HG02973 (cell line): ENCODE measurements at regions not wholly inside any gene's neighbourhood (a gene's known extent, or its start where the extent isn't known, plus 50 kb on each side); places are given as distances from the start of the nearest gene placed in this dataset.
"Not testable (repeated sequence)": the region's sequence is repeated elsewhere in the genome, so short reads cannot be mapped to it uniquely, and the experiment has no call there.

Source experiments
- ATAC-seq: cut with Tn5 transposase; IDR thresholded peaks from one replicate; pipeline ENCODE4 v1.9.1; 2021; ENCODE audit warnings: moderate library complexity; ENCODE audit not compliant: unreplicated experiment

- ATAC-seq: no peak
These were observed 593.2 kb upstream of the CLINT1 start for GRCh38 chr5:158451993-158452672.

GRCh38 chr5:158451203-158451992 is 592.5 kb upstream of the CLINT1 start:
- ATAC-seq: no peak

GRCh38 chr5:158450751-158451171 is 591.8 kb upstream of the CLINT1 start:
- ATAC-seq: no peak

GRCh38 chr5:158446761-158447160 is 587.8 kb upstream of the CLINT1 start:
- not testable (repeated sequence) for ATAC-seq

- not testable (repeated sequence) for ATAC-seq
These were observed 580.3 kb upstream of the CLINT1 start for GRCh38 chr5:158439204-158439603.

GRCh38 chr5:158436271-158437065 is 577.5 kb upstream of the CLINT1 start:
- ATAC-seq: no peak

GRCh38 chr5:158435161-158435616 is 576.2 kb upstream of the CLINT1 start:
- ATAC-seq: peak; percentile 65

- no peak for ATAC-seq
These were observed 575.8 kb upstream of the CLINT1 start for GRCh38 chr5:158434749-158435148.

- ATAC-seq: no peak
These were observed 574.7 kb upstream of the CLINT1 start for GRCh38 chr5:158433634-158434033.

- peak; percentile 38 for ATAC-seq
These were observed 572.6 kb upstream of the CLINT1 start for GRCh38 chr5:158431369-158432029.

- ATAC-seq: no peak
These were observed 571.8 kb upstream of the CLINT1 start for GRCh38 chr5:158430798-158431167.

GRCh38 chr5:158430166-158430797 is 571.3 kb upstream of the CLINT1 start:
- no peak for ATAC-seq

- no peak for ATAC-seq
These were observed 570.6 kb upstream of the CLINT1 start for GRCh38 chr5:158429564-158429963.

- no peak for ATAC-seq
These were observed 564.8 kb upstream of the CLINT1 start for GRCh38 chr5:158423623-158424200.

- no peak for ATAC-seq
These were observed 563.9 kb upstream of the CLINT1 start for GRCh38 chr5:158422653-158423515.

GRCh38 chr5:158421319-158421718 is 562.4 kb upstream of the CLINT1 start:
- ATAC-seq: no peak

GRCh38 chr5:158419186-158419585 is 560.2 kb upstream of the CLINT1 start:
- ATAC-seq: no peak

GRCh38 chr5:158414780-158415179 is 555.8 kb upstream of the CLINT1 start:
- no peak for ATAC-seq

- ATAC-seq: no peak
These were observed 555.4 kb upstream of the CLINT1 start for GRCh38 chr5:158414333-158414762.
